GM12874 (cell line): ENCODE measurements at regions not wholly inside any gene's neighbourhood (a gene's known extent, or its start where the extent isn't known, plus 50 kb on each side); places are given as distances from the start of the nearest gene placed in this dataset.

ENCODE experiments used
- TF ChIP-seq, protein P1 (sequence below): IDR thresholded peaks from 2 replicates; pipeline ENCODE4 v1.5.1; 2011; ENCODE audit warnings: low read depth, mild to moderate bottlenecking, control low read depth, low read length, moderate library complexity; ENCODE audit not compliant: insufficient read depth

DNA sequence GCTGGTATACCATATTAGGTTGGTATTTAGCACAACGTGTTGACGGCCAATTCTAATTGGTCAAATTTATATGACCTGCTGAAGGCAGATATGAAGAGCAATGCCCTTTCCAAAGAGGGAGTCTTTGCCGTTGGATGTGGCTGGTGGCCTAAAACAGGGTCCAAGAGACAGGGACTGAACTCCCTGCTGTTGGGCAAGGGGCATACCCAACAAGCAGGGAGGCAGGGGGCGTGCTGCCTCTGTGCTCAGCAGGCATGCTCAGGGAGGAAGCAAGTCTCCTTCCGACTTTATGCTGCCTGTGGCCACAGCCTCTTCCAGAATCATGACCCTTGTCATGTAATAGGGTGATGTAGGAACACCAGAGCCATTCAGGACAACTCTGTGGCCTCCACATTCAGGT is 167.7 kb upstream of the NPVF start:
- TF ChIP-seq, protein P1, sequence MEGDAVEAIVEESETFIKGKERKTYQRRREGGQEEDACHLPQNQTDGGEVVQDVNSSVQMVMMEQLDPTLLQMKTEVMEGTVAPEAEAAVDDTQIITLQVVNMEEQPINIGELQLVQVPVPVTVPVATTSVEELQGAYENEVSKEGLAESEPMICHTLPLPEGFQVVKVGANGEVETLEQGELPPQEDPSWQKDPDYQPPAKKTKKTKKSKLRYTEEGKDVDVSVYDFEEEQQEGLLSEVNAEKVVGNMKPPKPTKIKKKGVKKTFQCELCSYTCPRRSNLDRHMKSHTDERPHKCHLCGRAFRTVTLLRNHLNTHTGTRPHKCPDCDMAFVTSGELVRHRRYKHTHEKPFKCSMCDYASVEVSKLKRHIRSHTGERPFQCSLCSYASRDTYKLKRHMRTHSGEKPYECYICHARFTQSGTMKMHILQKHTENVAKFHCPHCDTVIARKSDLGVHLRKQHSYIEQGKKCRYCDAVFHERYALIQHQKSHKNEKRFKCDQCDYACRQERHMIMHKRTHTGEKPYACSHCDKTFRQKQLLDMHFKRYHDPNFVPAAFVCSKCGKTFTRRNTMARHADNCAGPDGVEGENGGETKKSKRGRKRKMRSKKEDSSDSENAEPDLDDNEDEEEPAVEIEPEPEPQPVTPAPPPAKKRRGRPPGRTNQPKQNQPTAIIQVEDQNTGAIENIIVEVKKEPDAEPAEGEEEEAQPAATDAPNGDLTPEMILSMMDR: no peak

DNA sequence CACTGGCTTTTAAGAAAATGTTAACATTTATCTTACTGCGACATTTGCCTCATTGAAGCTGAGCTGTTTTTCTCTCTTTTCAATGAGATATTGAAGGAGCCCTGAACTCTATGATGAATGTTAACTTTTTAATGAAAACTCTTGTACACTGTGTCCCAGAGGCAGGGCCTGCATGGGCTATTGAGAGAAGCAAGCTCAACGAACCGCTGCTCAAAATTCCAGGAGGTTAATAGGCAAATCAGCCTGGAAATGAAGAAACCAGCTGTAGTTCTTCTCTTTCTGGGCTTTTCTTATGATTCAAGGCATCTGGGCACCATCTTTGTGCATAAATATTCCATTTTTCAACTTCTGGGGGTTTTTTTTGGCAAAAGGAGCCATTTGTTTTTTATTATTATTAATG is 168.4 kb upstream of the NPVF start:
- TF ChIP-seq, protein P1: no peak

DNA sequence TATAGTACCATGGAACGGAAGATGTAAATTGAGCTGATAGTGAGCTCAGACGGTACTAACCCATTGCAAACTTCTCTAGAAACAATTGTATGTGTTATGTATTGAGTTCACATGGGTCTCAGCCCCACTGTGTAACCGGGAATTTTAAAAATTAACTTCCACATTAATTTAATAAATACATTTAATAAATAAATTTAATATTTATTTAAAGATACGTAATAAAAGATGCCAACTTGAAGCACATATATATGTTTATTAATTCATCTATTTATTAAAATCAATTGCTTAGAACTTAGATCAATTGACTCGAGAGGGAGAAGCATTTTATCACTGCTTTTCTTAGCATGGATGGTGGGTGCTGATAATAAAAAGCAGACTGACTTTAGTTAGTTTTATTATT is 170.1 kb upstream of the NPVF start:
- TF ChIP-seq, protein P1: no peak

DNA sequence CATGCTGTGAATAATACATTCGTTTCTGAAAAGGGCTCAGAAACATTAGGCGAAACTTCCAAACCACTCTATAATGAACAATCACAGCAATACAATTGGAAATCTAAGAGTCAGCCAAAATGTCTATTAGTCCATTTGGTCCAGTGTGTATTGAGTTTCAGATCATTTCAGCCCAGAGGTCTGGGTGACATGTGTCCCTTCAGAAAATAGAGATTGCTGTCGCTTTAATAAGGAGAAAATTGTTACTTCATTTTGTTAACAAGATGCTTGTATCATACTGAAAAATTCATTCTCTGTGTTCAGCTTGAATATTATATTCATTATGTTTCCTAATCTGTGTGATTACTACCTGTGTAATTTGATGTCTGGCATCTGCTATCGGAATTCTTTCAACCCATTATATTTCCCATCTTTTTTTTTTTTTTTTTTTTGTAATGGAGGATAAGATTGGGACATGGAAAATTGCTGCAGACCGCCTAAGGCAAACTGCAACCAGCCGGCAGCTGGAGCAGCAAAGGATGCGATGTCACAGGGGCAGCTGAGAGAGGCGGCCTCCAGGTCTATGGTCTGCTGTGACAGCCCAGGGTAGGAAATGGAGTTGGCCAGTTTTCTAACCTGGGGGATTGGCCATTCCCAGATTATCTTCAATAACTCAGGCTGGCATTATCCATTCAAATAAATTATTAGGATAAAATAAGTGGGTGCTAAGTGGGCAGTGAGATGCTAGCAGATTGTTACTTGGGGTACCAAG is 170.9 kb upstream of the NPVF start:
- TF ChIP-seq, protein P1: no peak

DNA sequence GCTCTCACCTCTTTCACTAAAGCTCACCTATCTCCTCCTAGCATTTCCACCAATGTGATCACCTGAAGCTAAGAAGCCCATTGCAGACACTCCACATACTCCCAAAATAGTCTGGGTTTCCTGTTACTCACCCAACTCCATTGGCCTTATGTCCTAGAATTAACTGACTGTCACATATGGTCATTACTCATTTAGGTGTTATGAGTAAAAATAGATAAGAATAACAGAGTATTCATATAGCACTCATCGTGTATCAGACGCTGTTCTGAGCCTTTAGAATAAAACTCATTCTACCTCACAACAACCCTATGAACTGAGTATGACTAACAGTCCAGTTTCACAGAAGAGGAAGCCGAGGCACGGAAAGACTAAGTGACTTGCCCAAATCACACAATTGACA is 174.2 kb upstream of the NPVF start:
- TF ChIP-seq, protein P1: no peak

DNA sequence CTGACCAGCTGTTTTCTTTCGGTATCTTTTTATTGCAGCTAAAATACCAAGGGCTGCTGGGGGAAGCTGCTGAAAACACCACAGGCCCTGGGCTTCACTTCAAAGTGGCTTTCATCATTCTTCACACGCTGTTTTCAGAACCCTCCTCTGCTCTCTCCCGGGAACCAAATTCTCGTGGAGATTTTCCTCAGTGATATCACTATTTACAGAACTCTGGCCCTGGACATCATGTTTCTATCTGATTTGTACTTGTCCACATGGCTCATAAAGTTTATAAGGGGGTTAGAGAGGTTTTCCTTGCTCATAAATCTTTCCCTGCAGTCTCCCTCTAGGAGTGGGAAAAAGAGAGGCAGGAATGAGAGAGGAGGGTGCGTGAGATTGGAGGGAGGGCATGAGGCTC is 177.4 kb upstream of the NPVF start:
- TF ChIP-seq, protein P1: no peak

DNA sequence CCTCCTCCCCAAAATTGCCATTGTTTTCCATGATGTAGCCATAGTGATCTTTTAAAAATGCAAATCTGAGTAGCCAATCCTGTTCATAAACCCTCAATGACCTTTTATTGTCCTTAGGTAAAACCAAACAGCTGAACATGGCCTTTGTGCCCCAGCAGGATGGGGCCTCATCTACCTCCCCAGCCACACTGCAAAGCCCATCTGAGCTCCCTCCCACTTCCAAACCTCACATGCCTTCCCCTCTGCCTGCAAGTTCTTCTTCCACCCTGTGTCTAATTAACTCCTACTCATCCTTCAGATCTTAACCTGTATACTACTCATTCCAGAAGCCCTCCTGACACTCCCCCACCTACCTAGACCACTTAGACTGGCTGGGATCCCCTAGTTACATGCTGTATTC is 178.8 kb upstream of the NPVF start:
- TF ChIP-seq, protein P1: no peak
